ENCODE measurements at regions not wholly inside any gene's neighbourhood (a gene's known extent, or its start where the extent isn't known, plus 50 kb on each side); places are given as distances from the start of the nearest gene placed in this dataset.

DNA sequence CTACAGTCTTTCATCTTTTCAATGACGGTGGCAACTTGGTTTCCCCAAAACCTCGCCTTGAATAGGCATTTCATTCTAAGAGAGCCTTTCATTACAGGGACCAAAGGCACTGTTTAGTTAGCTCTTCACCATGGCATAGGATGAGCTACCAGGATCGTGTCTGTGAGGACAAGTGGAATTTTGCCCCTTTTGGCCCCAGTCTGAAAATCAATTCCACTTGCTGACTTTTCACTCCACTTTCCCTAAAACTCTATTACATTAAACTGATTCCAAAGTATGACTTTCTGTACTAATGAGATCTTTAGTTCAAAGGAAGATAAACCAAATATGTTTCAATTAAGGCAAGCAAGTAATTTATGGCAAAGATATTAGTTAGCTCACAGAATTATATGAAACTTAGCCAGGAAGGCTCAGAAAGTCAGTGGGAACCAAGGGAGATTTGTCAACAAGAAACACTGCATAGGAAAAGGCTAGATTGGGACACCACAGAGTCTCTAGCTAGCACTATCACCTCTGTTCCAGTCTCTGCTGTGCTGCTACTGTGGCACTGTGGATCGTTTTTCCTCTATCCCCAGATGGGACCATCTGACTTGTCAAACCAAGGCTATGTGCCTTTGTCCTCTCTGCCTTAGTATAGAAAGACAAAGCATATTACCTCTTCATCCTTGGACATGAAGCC is 145.6 kb downstream of the SLC7A11 start:
- no peaks in the 10 kb centered on the region for H3K4me1 Mint-ChIP-seq
- H3K4me3 Mint-ChIP-seq: no peak overlapping the region
- H3K9me3 Mint-ChIP-seq: no peaks in the 10 kb centered on the region
- no peak for DNase-seq (ENCODE audit: low read depth, low spot score)
- no peak overlapping the region for H3K27ac Mint-ChIP-seq (ENCODE audit: unreplicated experiment)
- H3K36me3 Mint-ChIP-seq (ENCODE audit: low read depth): no peaks in the 10 kb centered on the region
- H3K27me3 Mint-ChIP-seq (ENCODE audit: low read depth): no peaks in the 10 kb centered on the region
- TF ChIP-seq, protein P1, sequence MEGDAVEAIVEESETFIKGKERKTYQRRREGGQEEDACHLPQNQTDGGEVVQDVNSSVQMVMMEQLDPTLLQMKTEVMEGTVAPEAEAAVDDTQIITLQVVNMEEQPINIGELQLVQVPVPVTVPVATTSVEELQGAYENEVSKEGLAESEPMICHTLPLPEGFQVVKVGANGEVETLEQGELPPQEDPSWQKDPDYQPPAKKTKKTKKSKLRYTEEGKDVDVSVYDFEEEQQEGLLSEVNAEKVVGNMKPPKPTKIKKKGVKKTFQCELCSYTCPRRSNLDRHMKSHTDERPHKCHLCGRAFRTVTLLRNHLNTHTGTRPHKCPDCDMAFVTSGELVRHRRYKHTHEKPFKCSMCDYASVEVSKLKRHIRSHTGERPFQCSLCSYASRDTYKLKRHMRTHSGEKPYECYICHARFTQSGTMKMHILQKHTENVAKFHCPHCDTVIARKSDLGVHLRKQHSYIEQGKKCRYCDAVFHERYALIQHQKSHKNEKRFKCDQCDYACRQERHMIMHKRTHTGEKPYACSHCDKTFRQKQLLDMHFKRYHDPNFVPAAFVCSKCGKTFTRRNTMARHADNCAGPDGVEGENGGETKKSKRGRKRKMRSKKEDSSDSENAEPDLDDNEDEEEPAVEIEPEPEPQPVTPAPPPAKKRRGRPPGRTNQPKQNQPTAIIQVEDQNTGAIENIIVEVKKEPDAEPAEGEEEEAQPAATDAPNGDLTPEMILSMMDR (conservative IDR thresholded peaks at IDR 0.05): no peak

DNA sequence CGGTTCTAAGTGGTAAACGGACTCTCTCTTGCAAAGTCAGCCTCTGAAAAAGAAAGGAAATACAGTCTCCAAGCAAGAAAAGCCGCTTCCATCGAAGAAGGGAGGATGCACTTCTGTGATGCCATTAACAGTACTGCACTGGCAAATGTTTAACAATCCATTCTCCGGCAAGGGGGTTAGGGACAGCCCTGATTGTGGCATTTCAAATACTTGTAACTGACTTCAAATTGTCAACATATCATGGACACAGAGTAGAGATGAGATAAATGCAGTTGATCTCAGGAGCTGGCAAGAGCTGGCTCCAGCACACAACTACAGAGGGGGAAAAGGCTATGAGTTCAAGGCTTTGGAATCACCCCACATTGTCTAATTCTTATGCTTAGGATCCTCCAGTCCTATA is 146.8 kb downstream of the SLC7A11 start:
- TF ChIP-seq, protein P1 (conservative IDR thresholded peaks at IDR 0.05): no peak
- Mint-ChIP-seq H3K4me1 (peaks cover 4% of the 10 kb centered on the region), H3K9me3 (no peaks in the 10 kb centered on the region), H3K27me3 (ENCODE audit: low read depth) (no peaks in the 10 kb centered on the region), H3K27ac (ENCODE audit: unreplicated experiment) (no peak overlapping the region), H3K4me3 (no peak overlapping the region), H3K36me3 (ENCODE audit: low read depth) (no peaks in the 10 kb centered on the region)
- DNase-seq (ENCODE audit: low read depth, low spot score): no peak

DNA sequence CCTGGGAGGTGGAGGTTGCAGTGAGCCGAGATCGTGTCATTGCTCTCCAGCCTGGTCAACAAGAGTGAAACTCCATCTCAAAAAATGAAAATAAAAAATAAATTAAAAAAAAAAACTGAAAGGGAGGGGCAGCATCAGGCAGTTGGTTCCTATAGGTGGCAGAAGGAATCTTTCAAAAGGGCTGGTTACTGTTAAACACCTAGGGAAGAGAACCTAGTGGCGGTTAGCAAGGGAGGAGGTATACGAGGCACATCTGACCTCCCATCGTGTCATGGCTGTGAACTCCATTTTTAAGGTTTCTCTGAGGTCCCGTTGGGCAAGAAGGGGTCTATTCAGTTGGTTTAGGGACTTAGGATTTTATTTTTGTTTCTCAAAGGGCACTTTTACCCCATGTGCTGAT is 150.1 kb downstream of the SLC7A11 start:
- Mint-ChIP-seq H3K36me3 (ENCODE audit: low read depth) (no peaks in the 10 kb centered on the region), H3K27ac (ENCODE audit: unreplicated experiment) (no peak overlapping the region), H3K27me3 (ENCODE audit: low read depth) (no peaks in the 10 kb centered on the region), H3K9me3 (no peaks in the 10 kb centered on the region), H3K4me1 (peaks cover 11% of the 10 kb centered on the region), H3K4me3 (no peak overlapping the region)
- no peak for DNase-seq (ENCODE audit: low read depth, low spot score)
- TF ChIP-seq, protein P1 (conservative IDR thresholded peaks at IDR 0.05): no peak

DNA sequence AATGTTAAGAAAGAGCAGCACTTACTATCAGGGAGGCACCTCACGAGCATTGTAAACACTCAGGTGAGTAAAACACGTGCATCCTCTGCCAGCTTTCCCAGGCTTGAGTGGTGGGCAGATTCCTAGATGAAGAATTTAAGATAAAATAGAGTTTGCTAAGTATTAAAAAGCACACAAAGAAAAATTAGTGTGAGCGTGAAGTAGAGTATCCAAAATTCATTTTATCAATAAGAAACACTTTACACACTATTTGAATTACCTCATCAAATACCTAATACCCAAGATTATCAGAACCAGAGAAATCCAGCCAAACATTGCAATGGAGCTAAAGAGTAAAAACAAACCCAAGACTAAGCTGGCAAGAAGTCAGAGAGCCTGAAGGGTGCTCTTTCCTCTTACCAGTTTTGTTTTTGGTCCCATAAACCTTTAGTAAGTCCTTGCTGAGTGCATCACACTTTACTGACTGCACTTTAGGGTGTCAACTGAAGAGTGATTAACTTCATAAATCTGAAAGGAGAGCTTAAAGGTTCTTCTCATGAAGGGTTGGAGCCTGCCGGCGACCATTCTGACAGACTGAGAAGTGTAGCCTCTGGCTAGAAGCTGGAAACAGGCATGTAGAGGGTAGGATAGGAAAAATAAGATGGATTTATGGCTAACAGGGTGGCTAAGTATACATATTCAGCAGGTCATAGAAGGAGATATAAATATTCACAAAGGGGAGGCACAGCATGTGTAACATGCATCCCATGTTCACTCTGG is 151.1 kb downstream of the SLC7A11 start:
- Mint-ChIP-seq H3K27ac (ENCODE audit: unreplicated experiment) (no peak overlapping the region), H3K36me3 (ENCODE audit: low read depth) (no peaks in the 10 kb centered on the region), H3K4me3 (no peak overlapping the region), H3K9me3 (no peaks in the 10 kb centered on the region), H3K27me3 (ENCODE audit: low read depth) (no peaks in the 10 kb centered on the region), H3K4me1 (peaks cover 11% of the 10 kb centered on the region)
- TF ChIP-seq, protein P1 (conservative IDR thresholded peaks at IDR 0.05): no peak
- no peak for DNase-seq (ENCODE audit: low read depth, low spot score)

DNA sequence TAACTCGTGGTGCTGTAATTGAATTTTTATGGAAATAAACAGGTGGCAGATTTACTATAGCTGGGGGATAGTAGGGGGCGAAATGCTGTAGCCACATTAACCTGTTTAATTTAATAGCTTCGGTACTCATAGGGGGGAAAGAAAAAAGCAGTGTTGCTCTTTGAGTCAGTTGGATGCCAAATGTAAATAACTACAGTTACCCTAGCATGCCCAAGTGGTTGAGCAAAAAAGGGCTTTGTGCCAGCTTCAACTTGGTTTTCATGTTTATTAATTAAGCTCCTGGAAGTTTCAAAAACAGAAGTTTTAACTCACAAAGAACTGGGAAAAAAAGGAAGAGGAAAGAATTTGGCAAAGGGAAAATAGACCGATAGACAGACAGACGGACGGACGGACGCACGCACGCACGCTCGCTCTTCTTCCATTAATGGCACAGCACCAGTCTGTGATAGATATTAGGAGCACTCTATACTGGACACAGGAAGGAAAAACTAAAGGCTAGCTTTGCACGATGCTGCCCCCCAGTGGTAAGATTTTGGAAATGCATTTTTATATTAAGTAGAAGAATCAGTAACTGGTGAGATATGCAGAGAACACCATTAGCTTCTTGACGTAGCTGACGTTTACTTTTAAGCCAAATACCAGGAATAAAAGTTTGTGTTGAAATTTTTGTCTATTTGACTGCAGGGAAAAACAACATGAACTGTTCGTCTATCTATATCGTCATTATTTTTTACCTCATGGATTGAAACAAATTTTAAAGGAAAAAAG is 151.8 kb downstream of the SLC7A11 start:
- H3K27ac Mint-ChIP-seq (ENCODE audit: unreplicated experiment): peak overlapping the region; percentile 59
- H3K27me3 Mint-ChIP-seq (ENCODE audit: low read depth): no peaks in the 10 kb centered on the region
- peak; percentile 80 for DNase-seq (ENCODE audit: low read depth, low spot score)
- H3K9me3 Mint-ChIP-seq: no peaks in the 10 kb centered on the region
- H3K4me1 Mint-ChIP-seq: peaks cover 11% of the 10 kb centered on the region
- no peaks in the 10 kb centered on the region for H3K36me3 Mint-ChIP-seq (ENCODE audit: low read depth)
- TF ChIP-seq, protein P1 (conservative IDR thresholded peaks at IDR 0.05): peak; percentile 88
- peak overlapping the region; percentile 78 for H3K4me3 Mint-ChIP-seq

Data from neural crest cell (in vitro differentiated cells).